ENCODE measurements at regions not wholly inside any gene's neighbourhood (a gene's known extent, or its start where the extent isn't known, plus 50 kb on each side); places are given as distances from the start of the nearest gene placed in this dataset.

DNA sequence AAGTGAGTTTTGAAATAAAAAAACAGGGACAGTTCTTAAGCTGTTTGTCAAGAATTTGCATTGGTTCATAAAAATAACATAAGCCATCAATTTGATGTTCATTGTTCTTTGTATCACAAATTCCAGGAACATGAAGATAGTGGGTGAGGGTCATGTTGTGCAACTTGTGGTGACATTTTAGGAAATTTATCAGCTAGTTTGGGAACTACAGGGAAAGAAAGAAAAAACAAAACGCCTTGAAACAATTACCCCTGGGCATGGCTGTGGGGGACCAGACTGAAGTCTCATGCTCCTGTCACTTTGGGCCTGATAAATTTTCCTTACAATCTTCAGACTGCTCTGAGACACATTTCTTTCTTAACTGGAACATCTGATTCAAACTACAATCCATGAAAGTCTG lies 207.1 kb upstream of the CLINT1 start:
- H3K36me3 ChIP-seq = no peaks in the 10 kb centered on the region
- H3K4me3 ChIP-seq = no peak overlapping the region
- H3K27me3 ChIP-seq = no peaks in the 10 kb centered on the region
- no peaks in the 10 kb centered on the region for H3K9me3 ChIP-seq
- no peak overlapping the region for H3K27ac ChIP-seq (replicated peaks in 1 of 4)
- TF ChIP-seq POLR2A (IDR thresholded peaks at IDR 0.05; ENCODE audit: low read depth) = no peak
- no peak for TF ChIP-seq EP300 (IDR thresholded peaks at IDR 0.05)
- no peak for TF ChIP-seq POLR2AphosphoS5 (IDR thresholded peaks at IDR 0.05)
- intact Hi-C loops (cut with DNase I) = no loop called here
- WGBS = 86% methylated on average over 1 of the region's 1 CpG
- DNase-seq (ENCODE audit: extremely low spot score) = no peak
- peaks cover 4 to 18% (median 16%) of the 10 kb centered on the region in 4 donors for H3K4me1 ChIP-seq

DNA sequence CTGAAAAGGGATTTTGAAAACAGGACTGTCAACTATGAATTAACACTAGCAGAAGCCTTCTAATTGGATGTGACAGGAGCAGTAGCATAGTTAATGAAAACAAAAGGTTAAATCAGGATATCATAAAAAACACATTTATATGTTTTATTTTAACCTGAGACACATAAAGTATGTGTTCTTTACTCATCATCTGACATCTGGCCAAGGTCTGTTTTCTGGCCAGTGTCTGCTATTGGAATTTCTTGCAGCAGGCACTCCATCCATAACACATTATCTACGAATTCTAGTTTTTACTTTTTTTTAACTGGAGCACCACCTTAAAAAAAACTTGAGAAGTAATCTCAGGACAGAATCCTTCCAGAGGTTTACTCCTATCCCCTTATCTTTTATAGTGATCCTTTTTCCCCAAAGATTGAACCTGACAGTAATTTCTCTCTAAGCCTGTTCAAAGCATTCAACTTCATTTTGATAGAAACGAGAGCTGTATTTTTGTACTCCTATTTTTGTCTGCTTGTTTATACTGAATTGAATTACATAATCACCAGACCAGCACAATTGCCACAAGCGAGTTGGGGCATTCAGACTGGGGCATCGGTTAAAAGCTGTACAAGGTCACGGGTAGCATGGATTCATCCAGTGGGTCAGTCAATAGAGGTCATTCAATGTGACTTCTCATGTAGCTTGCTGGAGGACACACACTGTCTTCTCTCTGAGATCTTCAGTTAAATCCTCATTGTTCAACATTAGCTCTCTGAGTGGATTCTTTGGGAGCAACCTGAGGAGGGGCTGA lies 205.6 kb upstream of the CLINT1 start:
- no peak overlapping the region for H3K27ac ChIP-seq (replicated peaks in 1 of 4)
- H3K36me3 ChIP-seq = no peaks in the 10 kb centered on the region
- intact Hi-C loops (cut with DNase I) = no loop called here
- H3K4me1 ChIP-seq = peaks cover 4 to 18% (median 16%) of the 10 kb centered on the region in 4 donors
- H3K4me3 ChIP-seq = no peak overlapping the region
- no peaks in the 10 kb centered on the region for H3K27me3 ChIP-seq
- H3K9me3 ChIP-seq = no peaks in the 10 kb centered on the region
- no peak for TF ChIP-seq EP300 (IDR thresholded peaks at IDR 0.05)
- no peak for TF ChIP-seq POLR2A (IDR thresholded peaks at IDR 0.05; ENCODE audit: low read depth)
- TF ChIP-seq POLR2AphosphoS5 (IDR thresholded peaks at IDR 0.05) = no peak
- TF ChIP-seq, protein P1, sequence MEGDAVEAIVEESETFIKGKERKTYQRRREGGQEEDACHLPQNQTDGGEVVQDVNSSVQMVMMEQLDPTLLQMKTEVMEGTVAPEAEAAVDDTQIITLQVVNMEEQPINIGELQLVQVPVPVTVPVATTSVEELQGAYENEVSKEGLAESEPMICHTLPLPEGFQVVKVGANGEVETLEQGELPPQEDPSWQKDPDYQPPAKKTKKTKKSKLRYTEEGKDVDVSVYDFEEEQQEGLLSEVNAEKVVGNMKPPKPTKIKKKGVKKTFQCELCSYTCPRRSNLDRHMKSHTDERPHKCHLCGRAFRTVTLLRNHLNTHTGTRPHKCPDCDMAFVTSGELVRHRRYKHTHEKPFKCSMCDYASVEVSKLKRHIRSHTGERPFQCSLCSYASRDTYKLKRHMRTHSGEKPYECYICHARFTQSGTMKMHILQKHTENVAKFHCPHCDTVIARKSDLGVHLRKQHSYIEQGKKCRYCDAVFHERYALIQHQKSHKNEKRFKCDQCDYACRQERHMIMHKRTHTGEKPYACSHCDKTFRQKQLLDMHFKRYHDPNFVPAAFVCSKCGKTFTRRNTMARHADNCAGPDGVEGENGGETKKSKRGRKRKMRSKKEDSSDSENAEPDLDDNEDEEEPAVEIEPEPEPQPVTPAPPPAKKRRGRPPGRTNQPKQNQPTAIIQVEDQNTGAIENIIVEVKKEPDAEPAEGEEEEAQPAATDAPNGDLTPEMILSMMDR (IDR thresholded peaks at IDR 0.05) = no peak
- WGBS = 53% methylated on average over 5 of the region's 5 CpGs
- DNase-seq (ENCODE audit: extremely low spot score) = no peak

DNA sequence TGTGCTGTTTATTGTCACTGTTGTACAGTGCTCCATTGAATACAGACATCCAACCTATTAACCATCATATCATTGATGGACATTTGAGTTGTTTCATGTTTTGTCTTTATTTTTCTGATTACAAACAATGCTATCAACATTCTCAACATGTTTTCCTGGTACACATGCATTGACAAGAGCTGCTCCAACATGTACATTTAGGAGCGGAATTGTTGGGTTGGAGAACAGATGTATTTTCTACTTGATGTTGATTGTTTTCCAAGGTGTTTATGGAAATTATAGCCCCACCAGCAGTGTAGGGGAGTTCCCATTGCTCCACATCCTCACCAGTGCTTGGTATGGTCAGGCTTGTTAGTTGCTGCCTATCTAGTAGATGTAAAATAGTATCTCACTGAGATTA lies 204.1 kb upstream of the CLINT1 start:
- no peak overlapping the region for H3K27ac ChIP-seq (replicated peaks in 1 of 4)
- WGBS = 91% methylated on average over 1 of the region's 1 CpG
- intact Hi-C loops (cut with DNase I) = no loop called here
- H3K27me3 ChIP-seq = peaks cover 0 to 5% (median 0%) of the 10 kb centered on the region in 4 donors
- TF ChIP-seq POLR2AphosphoS5 (IDR thresholded peaks at IDR 0.05) (no peak), EP300 (IDR thresholded peaks at IDR 0.05) (no peak), POLR2A (IDR thresholded peaks at IDR 0.05; ENCODE audit: low read depth) (no peak)
- TF ChIP-seq, protein P1 (IDR thresholded peaks at IDR 0.05) = no peak
- H3K4me1 ChIP-seq = peaks cover 0 to 18% (median 14%) of the 10 kb centered on the region in 4 donors
- H3K4me3 ChIP-seq = no peak overlapping the region
- DNase-seq (ENCODE audit: extremely low spot score) = no peak
- H3K36me3 ChIP-seq = no peaks in the 10 kb centered on the region
- no peaks in the 10 kb centered on the region for H3K9me3 ChIP-seq

DNA sequence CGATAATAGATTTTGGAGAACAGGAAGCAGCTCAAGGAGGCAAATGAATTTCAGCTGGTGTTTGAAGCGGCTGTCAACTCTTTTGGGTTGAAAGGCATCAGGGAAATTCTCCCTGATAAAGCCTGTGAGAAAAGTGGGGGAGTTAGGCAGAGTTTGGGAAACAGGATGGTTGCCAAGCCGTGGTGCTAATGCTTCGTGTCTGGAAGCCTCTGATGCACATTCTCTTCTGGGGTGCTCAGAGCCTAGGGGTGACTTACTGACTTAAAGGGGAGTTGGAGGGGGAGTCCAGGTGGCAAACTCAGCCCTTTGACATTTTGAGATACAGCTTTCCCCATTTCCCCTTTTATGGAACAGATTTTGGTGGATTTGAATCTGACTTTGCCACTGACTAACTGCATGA lies 202.5 kb upstream of the CLINT1 start:
- H3K9me3 ChIP-seq = no peaks in the 10 kb centered on the region
- DNase-seq (ENCODE audit: extremely low spot score) = no peak
- no peak overlapping the region for H3K27ac ChIP-seq (replicated peaks in 1 of 4)
- 91% methylated on average over 4 of the region's 4 CpGs for WGBS
- no peak overlapping the region for H3K4me3 ChIP-seq
- H3K4me1 ChIP-seq = peaks cover 0 to 18% (median 14%) of the 10 kb centered on the region in 4 donors
- intact Hi-C loops (cut with DNase I) = no loop called here
- TF ChIP-seq, protein P1 (IDR thresholded peaks at IDR 0.05) = no peak
- no peak for TF ChIP-seq EP300 (IDR thresholded peaks at IDR 0.05)
- TF ChIP-seq POLR2AphosphoS5 (IDR thresholded peaks at IDR 0.05) = no peak
- TF ChIP-seq POLR2A (IDR thresholded peaks at IDR 0.05; ENCODE audit: low read depth) = no peak
- H3K36me3 ChIP-seq = no peaks in the 10 kb centered on the region
- H3K27me3 ChIP-seq = peaks cover 0 to 5% (median 0%) of the 10 kb centered on the region in 4 donors

DNA sequence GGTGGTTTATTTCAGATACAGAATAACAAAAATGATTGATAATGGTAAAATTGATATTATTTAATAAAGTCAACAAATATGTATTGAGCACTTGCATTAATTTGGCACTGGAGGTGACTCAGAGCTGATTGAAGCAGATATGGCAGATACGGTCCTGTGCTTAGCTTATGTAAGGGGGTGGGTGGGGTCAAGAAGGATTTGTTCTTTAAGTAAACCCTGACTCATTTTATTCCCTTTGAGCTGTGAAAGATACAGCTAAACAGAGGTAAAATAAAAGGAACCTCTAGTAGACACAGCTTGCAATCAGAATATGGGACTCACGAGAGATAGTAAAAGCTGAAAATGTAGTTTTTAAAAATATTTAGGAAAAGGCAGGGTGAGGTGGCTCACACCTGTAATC lies 201.3 kb upstream of the CLINT1 start:
- DNase-seq (ENCODE audit: extremely low spot score) = no peak
- H3K27ac ChIP-seq (replicated peaks in 1 of 4) = no peak overlapping the region
- TF ChIP-seq, protein P1 (IDR thresholded peaks at IDR 0.05) = no peak
- no peak for TF ChIP-seq EP300 (IDR thresholded peaks at IDR 0.05)
- peaks cover 0 to 18% (median 15%) of the 10 kb centered on the region in 4 donors for H3K4me1 ChIP-seq
- no peaks in the 10 kb centered on the region for H3K9me3 ChIP-seq
- intact Hi-C loops (cut with DNase I) = no loop called here
- no peak overlapping the region for H3K4me3 ChIP-seq
- peaks cover 0 to 5% (median 0%) of the 10 kb centered on the region in 4 donors for H3K27me3 ChIP-seq
- H3K36me3 ChIP-seq = no peaks in the 10 kb centered on the region
- WGBS = 87% methylated on average over 2 of the region's 2 CpGs

All from esophagus muscularis mucosa (tissue), 4 donors.